SK-N-MC (cell line): ENCODE measurements at regions not wholly inside any gene's neighbourhood (a gene's known extent, or its start where the extent isn't known, plus 50 kb on each side); places are given as distances from the start of the nearest gene placed in this dataset.

ENCODE experiments used
- EZH2 ChIP-seq: fragments of 200-600 bp; sonication (generic); IDR thresholded peaks from one replicate; pipeline ENCODE4 v1.6.1; 2017; ENCODE audit warnings: antibody characterized with exemption
- POLR2AphosphoS5 ChIP-seq: IDR thresholded peaks from 2 replicates; pipeline ENCODE4 v1.6.1; 2012; ENCODE audit warnings: mild to moderate bottlenecking, low read depth, low read length, borderline replicate concordance

- TF ChIP-seq EZH2, result no peak
- TF ChIP-seq POLR2AphosphoS5, result no peak
Observed at GRCh38 chr13:28566891-28567290, 72.0 kb upstream of the FLT1 start.
